Mesendoderm (in vitro differentiated cells): ENCODE measurements at regions not wholly inside any gene's neighbourhood (a gene's known extent, or its start where the extent isn't known, plus 50 kb on each side); places are given as distances from the start of the nearest gene placed in this dataset.

Experiments used
- DNase-seq: peaks from one replicate; pipeline ENCODE4 v3.0.0; 2013
- H2AK5ac ChIP-seq: 2 replicates; pipeline ENCODE4 v1.6.1; 2013; ENCODE audit warnings: low read length, inconsistent platforms
- H2BK120ac ChIP-seq: 2 replicates; pipeline ENCODE4 v1.6.1; 2013; ENCODE audit warnings: low read depth, mild to moderate bottlenecking, low read length, moderate library complexity, mixed read lengths
- H2BK15ac ChIP-seq: replicated peaks from 2 replicates; pipeline ENCODE4 v1.6.1; 2013; ENCODE audit warnings: low read depth, mild to moderate bottlenecking, moderate library complexity
- H2BK5ac ChIP-seq: 2 replicates; pipeline ENCODE4 v1.6.1; 2013; ENCODE audit warnings: low read length, inconsistent platforms
- H3K18ac ChIP-seq: 2 replicates; pipeline ENCODE4 v1.6.1; 2013; ENCODE audit warnings: mild to moderate bottlenecking, low read length, mixed read lengths
- H3K23ac ChIP-seq: one replicate; pipeline ENCODE4 v1.6.1; 2013; ENCODE audit warnings: low read length
- H3K27ac ChIP-seq: 2 replicates; pipeline ENCODE4 v1.5.1; 2013; ENCODE audit warnings: low read depth, mild to moderate bottlenecking, inconsistent platforms, low read length, moderate library complexity
- H3K27me3 ChIP-seq: 2 replicates; pipeline ENCODE4 v1.6.1; 2013; ENCODE audit warnings: low read length, control low read depth, mild to moderate bottlenecking, inconsistent platforms; ENCODE audit not compliant: insufficient read depth, poor library complexity
- H3K36me3 ChIP-seq: 2 replicates; pipeline ENCODE4 v1.6.1; 2013; ENCODE audit warnings: low read length, inconsistent platforms; ENCODE audit not compliant: control insufficient read depth, insufficient read depth
- H3K4ac ChIP-seq: one replicate; pipeline ENCODE4 v1.6.1; 2013; ENCODE audit warnings: low read depth, mild to moderate bottlenecking, low read length, moderate library complexity
- H3K4me1 ChIP-seq: 2 replicates; pipeline ENCODE4 v1.6.1; 2013; ENCODE audit warnings: low read depth, low read length, inconsistent platforms; ENCODE audit not compliant: control insufficient read depth
- H3K4me2 ChIP-seq: 2 replicates; pipeline ENCODE4 v1.6.1; 2013; ENCODE audit warnings: low read length
- H3K4me3 ChIP-seq: 2 replicates; pipeline ENCODE4 v1.5.1; 2013; ENCODE audit warnings: mild to moderate bottlenecking, low read length
- H3K56ac ChIP-seq: one replicate; pipeline ENCODE4 v1.6.1; 2013; ENCODE audit warnings: low read length
- H3K79me1 ChIP-seq: 2 replicates; pipeline ENCODE4 v1.6.1; 2013; ENCODE audit warnings: low read length, inconsistent platforms
- H3K79me2 ChIP-seq: 2 replicates; pipeline ENCODE4 v1.6.1; 2013; ENCODE audit warnings: mild to moderate bottlenecking, low read length; ENCODE audit not compliant: control insufficient read depth, insufficient read depth
- H3K9ac ChIP-seq: 2 replicates; pipeline ENCODE4 v1.6.1; 2013; ENCODE audit warnings: low read length, inconsistent platforms
- H4K5ac ChIP-seq: one replicate; pipeline ENCODE4 v1.6.1; 2013; ENCODE audit warnings: low read length
- H4K8ac ChIP-seq: one replicate; pipeline ENCODE4 v1.6.1; 2013; ENCODE audit warnings: low read depth, mild to moderate bottlenecking, control low read depth, low read length, moderate library complexity
- WGBS: extraction: QIAGEN DNeasy Blood & Tissue Kit; methylation state at CpG from one replicate; pipeline ENCODE4 v1.1.7; 2013; ENCODE audit warnings: low lambda C conversion rate, missing lambda C conversion rate; ENCODE audit not compliant: insufficient coverage; ENCODE audit errors: extremely low coverage; 5-methylcytosine and 5-hydroxymethylcytosine counted together

DNA sequence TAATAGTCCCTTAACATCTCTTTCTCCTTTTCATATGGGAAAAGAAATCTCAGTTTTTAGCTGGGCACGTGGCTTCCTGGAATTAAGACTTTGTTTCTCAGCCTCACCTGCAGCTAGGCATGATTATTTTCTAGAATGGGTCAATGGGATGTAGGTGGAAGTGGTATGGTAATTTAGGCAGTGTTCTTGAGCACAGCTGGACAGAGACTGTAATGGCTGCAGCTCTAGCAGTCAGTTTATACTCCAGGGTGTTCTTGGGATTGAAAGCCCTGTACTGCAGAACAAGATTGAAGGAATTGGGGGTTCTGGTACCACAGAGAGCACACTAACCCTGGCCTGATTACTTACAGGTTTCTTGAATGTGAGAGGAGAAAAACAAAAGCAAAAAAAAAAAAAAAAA lies 455.9 kb upstream of the ZNF608 start:
- no peak overlapping the region for H3K4ac ChIP-seq
- H3K23ac ChIP-seq, result no peak overlapping the region
- no peak overlapping the region for H3K18ac ChIP-seq
- H3K36me3 ChIP-seq, result no peaks in the 10 kb centered on the region
- no peak overlapping the region for H2BK5ac ChIP-seq
- no peak overlapping the region for H3K9ac ChIP-seq
- H3K27ac ChIP-seq, result no peak overlapping the region
- no peak for DNase-seq
- no peak overlapping the region for H3K4me2 ChIP-seq
- no peaks in the 10 kb centered on the region for H3K79me1 ChIP-seq
- no peak overlapping the region for H3K56ac ChIP-seq
- H2BK15ac ChIP-seq, result no peak overlapping the region
- H3K27me3 ChIP-seq, result no peaks in the 10 kb centered on the region
- H3K4me3 ChIP-seq, result no peak overlapping the region
- H2BK120ac ChIP-seq, result no peak overlapping the region
- WGBS, result no CpG with 5 or more reads among the region's 1 CpG
- no peak overlapping the region for H4K8ac ChIP-seq
- H2AK5ac ChIP-seq, result no peak overlapping the region
- H4K5ac ChIP-seq, result no peak overlapping the region
- peaks cover 4% of the 10 kb centered on the region for H3K4me1 ChIP-seq
- no peaks in the 10 kb centered on the region for H3K79me2 ChIP-seq

- Histone ChIP-seq H2BK120ac (no peak overlapping the region), H3K4me3 (no peak overlapping the region), H3K27me3 (no peaks in the 10 kb centered on the region), H3K27ac (no peak overlapping the region), H3K23ac (no peak overlapping the region), H3K4ac (no peak overlapping the region), H4K8ac (no peak overlapping the region), H3K79me1 (no peaks in the 10 kb centered on the region), H3K36me3 (no peaks in the 10 kb centered on the region), H3K18ac (no peak overlapping the region), H3K56ac (no peak overlapping the region), H4K5ac (no peak overlapping the region), H3K9ac (no peak overlapping the region), H3K79me2 (no peaks in the 10 kb centered on the region), H2AK5ac (no peak overlapping the region), H3K4me1 (peaks cover 4% of the 10 kb centered on the region), H2BK15ac (no peak overlapping the region), H2BK5ac (no peak overlapping the region), H3K4me2 (no peak overlapping the region)
- no CpG with 5 or more reads among the region's 2 CpGs for WGBS
- DNase-seq, result no peak
These were observed 456.5 kb upstream of the ZNF608 start for GRCh38 chr5:125202871-125203438.

GRCh38 chr5:125203912-125204311 lies 457.5 kb upstream of the ZNF608 start:
- no peak overlapping the region for H2AK5ac ChIP-seq
- WGBS, result no CpG with 5 or more reads among the region's 2 CpGs
- no peak overlapping the region for H4K5ac ChIP-seq
- H3K56ac ChIP-seq, result no peak overlapping the region
- H2BK15ac ChIP-seq, result no peak overlapping the region
- H3K36me3 ChIP-seq, result no peaks in the 10 kb centered on the region
- H3K79me1 ChIP-seq, result no peaks in the 10 kb centered on the region
- no peak overlapping the region for H2BK5ac ChIP-seq
- no peak overlapping the region for H2BK120ac ChIP-seq
- no peak overlapping the region for H3K27ac ChIP-seq
- H3K18ac ChIP-seq, result no peak overlapping the region
- no peaks in the 10 kb centered on the region for H3K27me3 ChIP-seq
- no peak overlapping the region for H4K8ac ChIP-seq
- H3K4me2 ChIP-seq, result no peak overlapping the region
- H3K9ac ChIP-seq, result no peak overlapping the region
- no peak overlapping the region for H3K4ac ChIP-seq
- H3K4me3 ChIP-seq, result no peak overlapping the region
- no peak overlapping the region for H3K23ac ChIP-seq
- peaks cover 4% of the 10 kb centered on the region for H3K4me1 ChIP-seq
- DNase-seq, result no peak
- H3K79me2 ChIP-seq, result no peaks in the 10 kb centered on the region

- no peak for DNase-seq
- Histone ChIP-seq H3K79me1 (no peaks in the 10 kb centered on the region), H4K8ac (no peak overlapping the region), H3K79me2 (no peaks in the 10 kb centered on the region), H3K27me3 (no peaks in the 10 kb centered on the region), H3K4me1 (no peaks in the 10 kb centered on the region), H4K5ac (no peak overlapping the region), H3K27ac (no peak overlapping the region), H3K9ac (no peak overlapping the region), H3K4ac (no peak overlapping the region), H2AK5ac (no peak overlapping the region), H3K4me3 (no peak overlapping the region), H3K4me2 (no peak overlapping the region), H2BK15ac (no peak overlapping the region), H3K36me3 (no peaks in the 10 kb centered on the region), H3K56ac (no peak overlapping the region), H3K18ac (no peak overlapping the region), H3K23ac (no peak overlapping the region), H2BK120ac (no peak overlapping the region), H2BK5ac (no peak overlapping the region)
- WGBS, result no CpG with 5 or more reads among the region's 6 CpGs
These were observed 459.3 kb upstream of the ZNF608 start for GRCh38 chr5:125205601-125206225.

DNA sequence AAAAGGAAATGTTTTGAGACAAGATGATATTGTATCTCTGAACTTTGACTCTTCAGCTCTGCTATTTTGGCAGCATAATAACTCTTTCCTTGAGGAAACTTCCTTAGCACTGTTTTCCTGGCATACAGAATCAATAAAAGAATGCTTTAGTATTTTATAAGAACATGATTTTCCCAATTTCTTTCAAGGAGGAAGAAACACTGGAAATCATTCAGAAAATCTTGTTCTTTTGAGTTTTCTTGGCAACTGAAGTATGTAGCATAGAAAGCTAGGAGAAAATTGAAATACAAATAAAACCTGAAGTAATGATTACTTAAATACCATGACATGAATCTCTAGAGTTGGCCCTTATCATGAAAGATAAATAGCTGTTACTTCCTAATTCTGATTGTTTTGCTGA lies 461.4 kb upstream of the ZNF608 start:
- Histone ChIP-seq H2BK15ac (no peak overlapping the region), H3K9ac (no peak overlapping the region), H3K27ac (no peak overlapping the region), H4K5ac (no peak overlapping the region), H3K36me3 (no peaks in the 10 kb centered on the region), H3K27me3 (no peaks in the 10 kb centered on the region), H3K79me2 (no peaks in the 10 kb centered on the region), H2AK5ac (no peak overlapping the region), H2BK120ac (no peak overlapping the region), H3K4me1 (no peaks in the 10 kb centered on the region), H2BK5ac (no peak overlapping the region), H3K18ac (no peak overlapping the region), H3K56ac (no peak overlapping the region), H3K4me2 (no peak overlapping the region), H3K79me1 (no peaks in the 10 kb centered on the region), H4K8ac (no peak overlapping the region), H3K4me3 (no peak overlapping the region), H3K23ac (no peak overlapping the region), H3K4ac (no peak overlapping the region)
- DNase-seq, result no peak

DNA sequence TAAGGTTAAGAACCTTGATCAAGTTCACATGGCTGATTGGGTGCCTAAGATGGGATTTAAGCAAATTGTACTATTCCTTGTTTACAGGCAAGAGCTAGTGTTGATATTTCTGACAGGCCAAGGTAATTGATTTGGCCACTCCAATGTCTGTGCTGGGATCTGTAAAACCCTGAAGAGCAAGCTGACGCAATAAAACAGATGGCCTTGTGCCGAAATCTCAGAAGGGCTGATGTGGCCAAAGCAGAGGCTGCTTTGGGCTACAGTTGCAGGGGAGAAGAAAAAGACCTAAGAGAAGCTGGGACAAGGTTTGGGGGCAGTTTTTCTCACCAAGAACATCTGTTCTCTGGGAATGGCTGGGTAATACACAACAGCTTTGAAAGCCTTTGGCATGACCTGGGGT lies 463.2 kb upstream of the ZNF608 start:
- WGBS, result no CpG with 5 or more reads among the region's 2 CpGs
- no peak for DNase-seq
- H2BK120ac ChIP-seq, result no peak overlapping the region

More for the DNA sequence above, 463.2 kb upstream of the ZNF608 start:
- Histone ChIP-seq H3K27ac (no peak overlapping the region), H4K8ac (no peak overlapping the region), H3K4me3 (no peak overlapping the region), H3K9ac (no peak overlapping the region), H3K36me3 (no peaks in the 10 kb centered on the region), H3K79me1 (no peaks in the 10 kb centered on the region), H2BK15ac (peak overlapping the region; percentile 79), H3K4ac (no peak overlapping the region), H3K23ac (no peak overlapping the region), H3K4me2 (no peak overlapping the region), H3K4me1 (no peaks in the 10 kb centered on the region), H4K5ac (no peak overlapping the region), H3K18ac (no peak overlapping the region), H2BK5ac (no peak overlapping the region), H3K56ac (no peak overlapping the region), H3K79me2 (no peaks in the 10 kb centered on the region), H3K27me3 (no peaks in the 10 kb centered on the region), H2AK5ac (no peak overlapping the region)
